HG02678 (cell line): ENCODE measurements at regions not wholly inside any gene's neighbourhood (a gene's known extent, or its start where the extent isn't known, plus 50 kb on each side); places are given as distances from the start of the nearest gene placed in this dataset.

ENCODE experiments used
- ATAC-seq: cut with Tn5 transposase; IDR thresholded peaks from one replicate; pipeline ENCODE4 v1.9.1; 2021; ENCODE audit warnings: mild to moderate bottlenecking, moderate library complexity; ENCODE audit not compliant: unreplicated experiment

DNA sequence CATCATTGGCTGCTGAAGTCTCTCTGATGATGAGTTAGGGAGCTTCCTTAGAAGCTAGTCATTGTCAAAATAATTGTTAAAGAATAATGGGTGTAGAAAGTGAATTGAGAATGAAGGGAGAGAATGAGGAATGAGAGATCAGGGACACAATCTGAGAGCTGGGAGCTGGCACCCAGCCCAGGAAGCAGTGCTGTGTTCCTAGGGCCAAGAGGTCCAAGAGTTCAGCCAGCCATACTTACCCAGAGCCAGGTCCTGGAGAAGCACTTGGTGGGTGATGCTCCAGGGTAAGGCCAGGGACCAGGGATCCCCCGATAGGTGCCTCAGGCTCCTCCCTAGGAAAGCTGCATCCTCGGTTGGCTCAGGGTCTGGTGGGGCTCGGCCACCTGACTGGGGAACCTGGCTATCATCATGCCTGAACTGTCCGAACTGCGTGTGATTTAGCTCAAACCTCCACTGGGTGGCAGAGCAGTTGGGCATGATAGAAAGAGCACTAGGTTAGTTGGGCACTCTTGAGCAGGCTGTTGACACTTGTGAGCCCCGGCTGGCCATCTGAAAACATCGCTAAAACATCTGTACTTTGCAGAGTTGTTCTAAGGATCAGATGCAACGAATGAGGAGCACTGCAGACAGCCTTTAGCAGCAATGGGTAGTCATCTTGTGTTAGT lies 123.9 kb upstream of the NCAM1 start:
- no peak for ATAC-seq

DNA sequence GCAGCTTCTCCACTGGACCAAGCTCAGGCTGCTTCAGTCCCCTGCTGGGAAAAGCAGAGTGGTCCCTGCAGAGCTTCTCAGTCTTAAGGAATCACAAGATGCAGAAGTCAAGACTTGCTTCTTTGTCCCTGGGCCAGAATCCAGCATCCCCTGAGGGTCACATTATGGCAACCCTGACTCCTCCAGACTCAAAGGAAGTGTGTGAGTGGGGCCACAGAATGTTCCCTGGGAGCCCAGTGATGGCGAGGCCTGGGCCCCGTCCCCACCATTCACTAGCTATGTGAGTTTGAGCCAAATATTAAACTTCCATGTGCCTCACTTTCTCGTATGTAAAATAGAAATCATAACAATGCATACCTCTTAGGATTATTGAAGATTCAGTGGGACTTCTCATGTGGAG lies 122.2 kb upstream of the NCAM1 start:
- no peak for ATAC-seq

DNA sequence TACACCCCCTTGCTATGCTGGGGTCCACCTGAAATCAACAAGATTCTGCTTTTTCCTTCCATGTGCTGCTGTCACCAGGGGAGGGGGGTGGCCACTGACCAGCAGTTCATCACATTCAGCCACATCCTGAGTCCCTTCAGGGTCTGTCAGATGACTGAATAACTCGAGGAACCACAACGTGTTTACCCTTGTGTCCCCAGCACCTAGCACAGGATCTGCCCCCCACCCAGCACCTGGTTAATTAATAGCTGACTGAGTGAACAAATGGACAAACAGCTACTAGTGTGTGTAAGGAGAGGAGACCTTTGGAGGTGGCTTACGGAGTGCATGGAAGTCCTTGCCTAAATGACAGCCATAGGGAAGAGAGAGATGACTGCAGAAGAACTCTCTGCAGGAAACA lies 119.5 kb upstream of the NCAM1 start:
- ATAC-seq, result no peak

DNA sequence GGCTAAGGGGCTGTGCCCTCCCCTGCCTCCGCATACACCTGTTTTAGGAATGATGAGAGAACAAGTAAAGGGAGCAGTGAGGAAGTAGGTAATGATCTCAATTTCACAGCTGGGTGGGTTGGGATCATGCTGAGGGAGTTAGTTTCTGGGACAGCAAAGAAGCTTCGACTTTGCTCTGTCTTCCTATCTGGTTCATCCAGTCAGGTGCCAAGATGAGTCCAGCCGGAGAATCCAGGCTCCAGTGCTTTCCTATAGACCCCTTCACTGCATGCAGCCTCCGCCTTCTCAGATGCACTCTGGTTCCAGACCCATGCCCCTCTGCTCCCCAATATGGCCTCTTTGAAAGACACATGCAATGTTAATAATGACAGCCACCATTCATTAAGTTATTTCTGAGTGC lies 119.1 kb upstream of the NCAM1 start:
- no peak for ATAC-seq

DNA sequence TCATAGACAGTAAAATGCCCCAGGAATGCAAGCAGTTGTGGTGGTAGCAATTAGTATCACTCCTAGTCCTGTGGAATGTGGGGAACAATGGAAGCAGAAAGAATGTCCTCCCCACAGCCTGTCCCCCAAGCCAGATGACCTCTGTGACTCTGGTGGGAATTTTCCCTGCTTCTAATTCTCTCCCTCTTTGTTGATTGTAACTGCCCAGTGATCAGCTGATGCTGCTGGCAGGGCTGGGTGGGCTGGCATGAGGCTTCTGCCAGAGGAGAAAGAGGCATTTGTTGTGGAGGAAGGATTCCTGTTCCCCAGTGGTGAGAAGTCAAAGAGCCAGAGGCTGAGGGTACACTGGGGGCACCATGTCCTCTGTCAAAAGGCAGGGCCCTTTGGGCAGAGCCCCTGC lies 116.7 kb upstream of the NCAM1 start:
- no peak for ATAC-seq

DNA sequence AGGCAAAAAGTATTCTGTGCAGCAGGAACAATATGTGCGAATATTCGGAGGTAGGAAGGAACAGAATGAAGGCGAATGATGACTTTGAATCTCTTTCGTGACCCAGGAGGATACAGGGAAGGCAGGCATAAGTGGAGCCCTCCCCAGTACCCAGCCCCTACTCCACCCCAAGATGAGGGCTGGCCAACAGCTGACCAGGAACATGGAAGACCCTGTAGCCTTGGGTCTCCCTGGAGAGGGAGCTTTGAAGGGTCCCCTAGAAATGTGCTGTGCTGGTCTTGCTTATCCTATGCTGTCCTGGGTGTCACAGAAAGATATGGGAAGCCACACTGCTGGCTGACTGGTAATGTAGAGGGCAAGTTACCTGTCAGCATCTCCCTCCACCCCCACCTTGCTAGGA lies 113.7 kb upstream of the NCAM1 start:
- ATAC-seq, result no peak

DNA sequence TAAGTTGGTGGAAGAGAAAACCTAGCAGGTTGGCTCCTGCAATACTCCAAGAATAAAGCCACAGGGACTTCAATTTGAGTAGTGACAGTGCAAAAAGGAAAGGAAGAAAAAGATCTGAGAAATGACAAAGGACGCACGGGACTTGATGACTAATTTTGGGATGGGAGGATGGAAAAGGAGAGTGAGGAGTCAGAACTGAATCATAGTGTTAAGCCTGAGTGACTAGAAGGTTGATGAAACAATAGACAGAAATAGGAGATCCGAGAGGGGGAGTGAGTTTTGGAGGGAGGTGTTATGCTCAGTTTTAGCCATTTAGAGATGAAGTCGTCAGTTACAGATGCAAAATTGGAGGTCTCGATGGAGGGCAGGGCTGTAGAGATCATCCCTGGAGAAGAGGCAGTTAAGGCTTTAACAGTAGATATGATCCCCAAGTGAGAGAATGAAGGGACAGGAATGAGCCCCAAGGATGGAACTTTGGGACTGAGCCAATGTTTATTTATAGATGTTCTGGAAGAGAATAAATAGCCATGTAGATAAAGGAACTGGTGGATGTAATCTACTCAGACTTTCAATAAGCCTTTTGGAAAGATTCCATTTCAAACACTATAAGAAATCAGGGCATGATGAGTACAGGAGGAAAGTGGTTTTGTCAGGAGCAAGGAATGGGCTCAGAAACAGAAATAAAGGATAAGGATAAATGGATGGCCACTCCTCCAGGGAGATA lies 108.9 kb upstream of the NCAM1 start:
- ATAC-seq, result no peak

DNA sequence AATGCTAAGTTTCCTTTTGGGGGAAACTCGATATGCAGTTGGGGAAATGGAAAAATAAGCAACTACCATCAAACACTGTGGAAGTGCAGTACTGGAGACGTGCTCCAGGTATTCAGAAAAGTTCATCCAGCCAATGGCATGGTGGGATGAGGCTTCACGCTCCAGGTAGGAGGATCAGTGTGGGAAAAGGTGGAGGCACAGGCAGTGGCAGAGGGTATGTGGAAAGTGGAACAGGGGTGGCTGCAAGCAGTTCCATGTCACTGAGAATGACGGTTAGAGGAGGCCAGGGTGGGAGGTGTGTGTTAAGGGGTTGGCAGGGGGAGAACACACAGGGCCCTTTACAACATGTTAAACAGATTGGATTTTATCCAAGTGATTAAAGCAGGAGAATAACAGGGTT lies 105.1 kb upstream of the NCAM1 start:
- ATAC-seq, result no peak

DNA sequence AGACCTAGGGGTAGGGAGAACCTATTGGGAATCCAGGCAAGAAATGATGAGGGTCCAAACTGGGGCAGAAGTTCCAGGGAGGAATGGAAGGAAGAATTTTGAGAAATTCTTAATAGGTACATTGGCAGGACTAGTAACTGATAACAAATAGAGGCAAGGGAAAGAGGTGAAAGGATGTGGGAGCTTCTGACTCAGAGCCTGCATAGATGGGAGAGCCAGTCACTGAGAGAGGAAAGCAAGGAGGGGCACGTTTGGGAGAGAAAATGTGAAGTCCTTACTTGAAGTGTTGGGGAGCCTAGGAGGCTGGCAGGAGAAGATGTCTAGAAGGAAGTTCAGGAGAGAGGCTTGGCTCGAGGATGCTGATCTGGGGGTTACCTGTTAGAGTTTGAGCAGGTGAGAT lies 104.6 kb upstream of the NCAM1 start:
- no peak for ATAC-seq

DNA sequence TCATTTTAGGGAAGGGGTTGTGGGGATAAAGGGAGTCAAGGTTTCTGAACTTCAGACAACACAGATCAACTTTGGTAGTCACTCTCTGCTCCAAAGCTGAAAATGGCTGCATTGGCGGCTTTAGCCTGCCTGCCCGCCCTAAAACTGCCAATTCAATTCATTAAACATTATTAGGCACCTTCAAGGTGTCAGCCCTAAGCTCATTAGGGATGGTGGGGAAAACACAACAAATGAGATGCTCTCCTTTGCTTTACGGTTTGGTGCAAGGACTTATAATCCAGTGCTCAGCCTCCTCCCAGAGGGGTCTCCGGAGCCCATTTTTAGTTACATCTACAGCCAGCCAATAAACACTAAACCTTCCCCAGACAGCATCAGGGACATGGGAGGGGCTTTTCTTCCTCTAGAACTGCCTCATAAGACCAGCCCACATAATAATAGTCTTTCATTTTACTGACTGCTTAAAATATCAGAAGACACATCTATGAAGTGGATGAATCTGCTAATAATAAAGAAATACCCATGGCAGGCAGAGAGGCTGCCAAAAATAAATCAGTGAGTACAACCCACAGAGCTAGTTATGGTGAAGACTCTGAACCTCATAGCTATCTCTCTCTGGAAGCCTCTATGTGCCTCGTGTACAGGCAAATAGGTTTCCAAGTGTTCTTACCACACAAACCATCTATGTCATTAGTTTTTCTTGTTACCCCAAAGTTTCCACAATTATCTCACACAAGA lies 102.8 kb upstream of the NCAM1 start:
- no peak for ATAC-seq

DNA sequence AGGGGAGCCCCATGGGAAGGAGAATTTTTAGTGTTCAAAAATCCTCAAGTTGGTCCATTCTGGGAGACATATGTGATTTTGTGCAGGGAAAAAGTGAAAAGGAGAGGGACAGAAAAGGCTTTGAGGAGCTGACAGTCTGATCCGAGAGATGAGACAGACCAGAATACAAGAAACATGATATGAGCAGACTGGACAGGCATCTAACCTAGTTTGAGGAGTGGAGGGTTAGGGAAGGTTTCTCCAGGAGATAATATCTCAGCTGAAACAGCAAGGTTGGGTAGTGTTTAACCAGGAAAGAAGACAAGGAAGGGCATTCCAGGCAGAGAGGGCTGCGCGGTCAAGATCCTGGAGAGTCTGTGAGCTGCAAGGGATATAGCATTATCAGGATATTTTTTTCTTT lies 101.4 kb upstream of the NCAM1 start:
- ATAC-seq, result no peak

DNA sequence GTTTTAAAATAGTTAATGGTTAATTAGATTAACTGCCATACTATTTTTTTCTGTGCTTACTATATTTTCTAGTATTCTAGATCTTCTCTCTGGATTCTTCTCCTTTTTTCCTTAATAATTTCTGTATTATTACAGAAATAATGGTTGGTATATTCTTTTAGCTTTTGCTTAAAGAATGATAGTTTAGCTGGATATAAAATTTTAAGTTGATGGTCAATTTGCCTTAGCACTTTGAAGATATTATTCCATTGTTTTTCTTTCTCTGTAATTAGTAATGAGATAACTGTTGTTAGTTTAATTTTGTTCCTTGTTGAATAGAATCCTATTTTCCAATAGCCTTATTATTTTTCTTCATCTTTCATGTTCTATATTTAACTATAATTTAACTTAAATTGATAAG lies 99.9 kb upstream of the NCAM1 start:
- no peak for ATAC-seq

DNA sequence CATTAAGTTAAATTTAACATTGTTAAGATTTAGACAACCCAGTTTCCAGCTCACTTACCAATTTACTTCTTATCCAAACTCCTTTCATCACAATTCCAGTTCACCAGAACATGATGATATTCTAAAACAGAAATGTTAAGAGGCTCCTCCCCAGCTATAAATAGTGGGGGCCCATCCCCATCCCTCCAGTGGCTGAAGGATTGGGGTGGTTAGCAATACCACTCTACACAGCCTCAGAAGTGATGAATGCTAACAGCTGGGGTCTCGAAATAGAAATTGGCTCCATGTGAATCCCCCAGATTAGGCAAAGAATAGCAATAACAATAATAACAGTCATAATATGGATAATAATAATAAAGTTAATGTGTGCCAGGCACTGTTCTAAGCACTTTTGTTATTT lies 97.9 kb upstream of the NCAM1 start:
- ATAC-seq, result no peak

DNA sequence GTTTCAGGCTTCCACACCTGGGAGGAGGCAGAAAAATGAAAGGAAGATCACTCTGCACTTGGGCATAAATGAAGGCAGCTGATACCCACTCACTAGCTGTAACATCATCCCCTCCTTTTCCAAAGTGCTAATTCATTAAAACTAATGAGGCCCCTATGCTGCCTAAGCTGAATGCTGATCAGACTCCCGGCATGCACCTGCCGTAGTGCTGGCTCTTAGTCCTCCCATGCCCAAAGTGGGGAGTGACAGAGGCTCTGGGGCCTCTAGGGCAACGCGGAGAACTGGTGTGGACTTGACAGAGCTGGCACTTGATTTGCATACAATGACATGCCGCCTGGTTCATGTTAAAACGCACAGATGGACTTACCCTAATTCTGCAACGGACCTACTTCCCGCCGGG lies 96.5 kb upstream of the NCAM1 start:
- ATAC-seq, result no peak

DNA sequence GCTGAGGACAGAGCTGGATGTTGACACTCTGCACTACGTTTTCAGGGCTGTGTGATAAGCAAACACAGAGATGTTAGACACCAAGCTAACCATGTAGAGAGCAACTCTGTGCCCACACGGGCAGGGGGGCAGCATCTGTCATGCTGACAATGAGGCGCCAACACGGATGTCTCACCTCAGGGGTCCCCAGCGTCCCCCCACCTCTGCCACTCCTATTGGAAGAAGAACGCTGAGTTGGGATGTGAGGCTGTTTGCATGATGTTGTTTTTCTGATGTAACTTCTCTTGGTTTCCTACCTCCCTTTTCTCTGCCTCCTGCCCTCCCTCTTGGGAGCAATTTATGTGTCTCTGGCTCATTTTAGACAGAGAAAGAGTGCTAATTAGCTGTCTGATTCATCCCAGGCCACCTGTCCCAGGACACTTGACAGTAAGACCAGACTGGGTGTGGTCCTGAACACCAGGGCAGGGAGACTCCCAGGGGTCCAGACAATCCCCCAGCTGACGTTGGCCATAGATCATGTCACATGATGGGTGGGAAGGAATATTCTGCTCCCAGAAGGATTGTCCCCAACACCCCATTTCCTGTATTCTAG lies 89.2 kb upstream of the NCAM1 start:
- no peak for ATAC-seq

DNA sequence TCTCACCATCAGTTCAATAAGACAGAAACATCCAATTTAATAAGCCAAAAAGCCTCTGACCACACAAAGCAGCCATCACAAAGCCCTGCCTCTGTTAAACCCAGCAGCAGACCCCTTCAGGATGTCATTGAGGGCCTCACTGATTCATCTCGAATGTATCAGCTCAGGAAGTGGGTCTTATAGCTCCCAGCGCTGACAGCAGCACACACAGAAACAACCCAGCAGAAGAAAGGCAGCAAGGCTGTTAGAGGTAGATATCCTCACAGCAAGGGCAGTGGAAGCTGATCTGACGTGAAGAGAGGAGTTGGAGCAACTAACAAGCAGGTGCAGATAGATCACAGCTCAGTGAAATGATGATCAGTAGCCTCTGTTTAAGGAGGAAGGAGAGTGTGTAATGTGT lies 86.2 kb upstream of the NCAM1 start:
- ATAC-seq, result no peak

DNA sequence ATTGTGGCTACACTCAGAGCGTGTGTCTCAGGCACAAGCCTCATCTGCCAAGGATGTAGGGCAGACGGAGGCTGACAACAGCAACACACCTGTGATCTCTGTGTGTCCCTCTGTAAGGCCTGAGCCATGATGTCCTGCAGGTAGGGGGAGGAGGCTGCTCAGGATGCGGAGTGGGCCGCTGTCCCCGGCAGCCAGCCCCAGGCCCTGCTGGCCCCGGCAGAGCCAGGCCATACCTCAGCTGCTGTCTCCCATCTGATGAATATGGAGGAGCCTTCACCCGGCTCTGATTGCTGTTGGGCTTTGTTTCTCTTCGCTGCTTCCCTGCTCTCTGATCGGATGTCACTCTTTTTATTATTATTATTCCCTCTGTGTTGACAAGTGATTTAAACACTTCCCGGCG lies 83.6 kb upstream of the NCAM1 start:
- ATAC-seq, result no peak

DNA sequence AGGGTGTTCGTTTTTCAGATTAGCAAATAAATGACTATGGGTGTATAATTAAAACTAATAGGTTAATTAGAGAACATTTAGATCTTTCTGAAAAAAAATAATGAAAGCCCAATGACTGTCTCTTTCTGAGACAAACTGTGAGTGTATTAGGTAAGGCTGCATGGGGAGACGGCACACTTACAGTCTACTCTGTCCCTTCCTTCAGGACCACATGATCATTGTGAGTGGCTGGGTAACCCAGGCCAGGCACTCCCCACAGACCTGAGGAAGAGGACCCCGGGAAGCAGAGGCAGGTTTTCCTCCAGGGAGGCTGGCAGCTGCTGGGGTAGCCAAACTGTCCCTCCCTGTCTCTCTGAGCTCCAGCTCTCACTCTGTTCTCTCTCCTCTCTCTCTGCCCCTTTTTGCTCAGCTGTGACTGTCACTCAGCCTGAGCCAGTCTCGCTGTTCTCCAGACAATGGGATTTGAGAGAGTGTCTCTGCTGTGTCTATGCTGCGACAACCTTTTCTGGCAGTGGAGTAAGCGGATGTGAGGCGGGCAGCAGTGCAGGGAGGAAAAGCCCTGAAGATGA lies 83.1 kb upstream of the NCAM1 start:
- no peak for ATAC-seq

DNA sequence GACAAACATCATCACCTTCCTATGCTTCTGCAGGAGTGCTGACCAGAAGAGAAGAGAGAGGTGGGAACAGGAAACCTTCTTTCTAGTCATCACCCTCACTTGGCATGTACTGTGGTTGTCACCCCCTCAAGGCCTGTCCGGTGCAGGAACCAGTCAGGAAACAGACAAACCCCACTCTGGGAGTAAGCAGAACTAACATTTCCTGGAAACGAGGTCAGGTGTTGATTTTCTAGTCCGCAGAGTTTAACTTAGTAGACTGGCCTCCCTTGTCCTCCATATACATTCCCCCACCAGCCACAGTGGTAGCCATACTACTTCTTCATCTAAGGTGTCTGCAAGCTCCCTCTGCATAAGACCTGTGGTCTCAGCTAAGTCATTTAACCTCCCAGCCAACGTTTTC lies 80.7 kb upstream of the NCAM1 start:
- no peak for ATAC-seq

DNA sequence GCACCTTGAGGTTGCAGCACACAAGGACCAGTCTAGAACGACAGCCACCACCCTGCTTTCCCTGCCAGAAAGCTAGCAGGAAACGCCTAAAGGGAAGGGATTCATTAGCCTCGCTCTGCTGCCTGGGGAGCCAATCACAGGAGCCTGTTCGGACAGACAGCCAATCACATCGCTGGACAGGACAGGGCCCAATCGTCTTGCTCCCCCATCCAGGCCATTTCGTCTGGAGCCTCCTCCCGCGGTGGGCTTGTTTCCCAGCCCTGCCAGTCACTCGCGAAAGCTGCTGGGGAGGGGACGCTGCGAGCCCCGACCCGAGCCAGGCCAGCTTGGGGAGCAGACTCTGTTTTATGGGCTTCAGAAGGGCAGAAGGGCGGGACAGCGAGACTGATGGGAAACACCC lies 79.8 kb upstream of the NCAM1 start:
- no peak for ATAC-seq

DNA sequence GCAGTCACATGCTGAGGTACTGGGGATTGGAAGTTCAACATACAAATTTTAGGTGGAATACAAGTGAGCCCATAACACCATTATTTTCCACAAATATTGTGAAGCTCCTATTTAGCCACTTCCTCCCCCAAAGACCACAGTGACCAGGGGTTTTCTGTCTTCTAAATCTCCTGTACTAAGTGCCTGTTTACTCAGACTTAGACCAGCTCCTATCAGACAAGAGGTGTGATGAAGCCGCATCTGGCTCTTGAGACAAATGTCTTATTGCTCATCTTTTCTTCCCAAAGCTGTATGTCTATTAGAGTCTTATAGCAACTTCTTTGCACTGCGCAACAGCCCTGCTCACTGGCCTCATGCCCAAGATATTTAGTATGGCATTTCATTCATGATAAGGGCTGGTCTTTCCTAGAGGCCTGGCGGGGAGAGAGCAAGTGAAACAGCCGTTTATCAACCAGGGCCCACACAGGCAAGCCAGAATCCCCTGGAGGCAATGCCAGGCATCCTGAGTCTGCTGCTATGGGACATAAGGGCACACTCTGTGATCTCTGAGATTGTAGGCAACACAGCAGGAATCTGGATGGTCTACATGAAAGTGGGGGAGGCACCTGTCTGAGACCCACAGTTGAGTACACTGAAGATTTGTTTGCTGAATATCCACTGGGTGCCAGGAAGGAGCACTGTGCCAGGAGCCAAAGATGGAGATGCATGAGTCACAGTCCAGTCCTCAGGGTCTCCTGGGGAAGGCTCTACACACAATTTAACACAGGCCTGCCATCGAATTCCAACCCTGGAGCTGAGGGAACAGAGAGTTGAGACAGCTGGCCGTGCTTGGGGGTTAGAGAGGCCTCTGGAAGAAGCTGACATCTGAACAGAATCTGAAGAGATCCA lies 78.5 kb upstream of the NCAM1 start:
- no peak for ATAC-seq
